ENCODE measurements at regions not wholly inside any gene's neighbourhood (a gene's known extent, or its start where the extent isn't known, plus 50 kb on each side); places are given as distances from the start of the nearest gene placed in this dataset.

GRCh38 chr5:5788793-5789192 lies 366.3 kb downstream of the ICE1 start:
- H2AFZ ChIP-seq (ENCODE audit: low read length), result no peak overlapping the region
- POLR2A ChIA-PET (ENCODE audit: unreplicated experiment), result no interaction called here

GRCh38 chr5:5787373-5787772 lies 364.9 kb downstream of the ICE1 start:
- BruUV-seq (replicated peaks), result no TSS peak
- POLR2A ChIA-PET (ENCODE audit: unreplicated experiment), result no interaction called here
- CTCF ChIA-PET, result no interaction called here

More at GRCh38 chr5:5788793-5789192, 366.3 kb downstream of the ICE1 start:
- CTCF ChIA-PET, result no interaction called here
- Histone ChIP-seq H3K4me3 (ENCODE audit: low read length) (no peak overlapping the region), H3K9me3 (ENCODE audit: low read length) (no peaks in the 10 kb centered on the region), H3K27me3 (ENCODE audit: low read length) (peaks cover 51% of the 10 kb centered on the region), H3K36me3 (ENCODE audit: low read depth, low read length) (no peaks in the 10 kb centered on the region), H3F3A (ENCODE audit: low read length, unreplicated experiment) (no peaks in the 10 kb centered on the region), H3K79me2 (ENCODE audit: low read length) (no peaks in the 10 kb centered on the region), H3K4me2 (ENCODE audit: low read length) (no peak overlapping the region), H4K20me1 (ENCODE audit: low read length) (no peaks in the 10 kb centered on the region), H3K9ac (ENCODE audit: low read length) (no peak overlapping the region), H3K9me2 (replicated peaks; ENCODE audit: low read length) (no peaks in the 10 kb centered on the region), H3K27ac (ENCODE audit: low read length) (no peak overlapping the region), H3K4me1 (ENCODE audit: insufficient read depth, low read length) (no peaks in the 10 kb centered on the region)
- no peak for DNase-seq
- no TSS peak for BruUV-seq (replicated peaks)
- intact Hi-C loops (cut with micrococcal nuclease), result no loop called here
- no peak for ATAC-seq
- no peak for TF ChIP-seq EZH2 (IDR thresholded peaks at IDR 0.05; ENCODE audit: low read length, unreplicated experiment)

GRCh38 chr5:5784101-5784500 lies 361.6 kb downstream of the ICE1 start:
- H3F3A ChIP-seq (ENCODE audit: low read length, unreplicated experiment), result no peaks in the 10 kb centered on the region
- POLR2A ChIA-PET (ENCODE audit: unreplicated experiment), result no interaction called here
- no peaks in the 10 kb centered on the region for H3K79me2 ChIP-seq (ENCODE audit: low read length)
- no peak overlapping the region for H3K9ac ChIP-seq (ENCODE audit: low read length)
- H2AFZ ChIP-seq (ENCODE audit: low read length), result no peak overlapping the region
- H3K9me2 ChIP-seq (replicated peaks; ENCODE audit: low read length), result no peaks in the 10 kb centered on the region
- H3K36me3 ChIP-seq (ENCODE audit: low read depth, low read length), result no peaks in the 10 kb centered on the region
- intact Hi-C loops (cut with micrococcal nuclease), result no loop called here
- no peak overlapping the region for H3K4me3 ChIP-seq (ENCODE audit: low read length)
- no TSS peak for BruUV-seq (replicated peaks)
- H4K20me1 ChIP-seq (ENCODE audit: low read length), result no peaks in the 10 kb centered on the region
- CTCF ChIA-PET, result no interaction called here
- no peak for DNase-seq
- peak overlapping the region; percentile 15 for H3K4me2 ChIP-seq (ENCODE audit: low read length)
- TF ChIP-seq CTCF (conservative IDR thresholded peaks at IDR 0.05; ENCODE audit: low read depth, low read length) (no peak), EZH2 (IDR thresholded peaks at IDR 0.05; ENCODE audit: low read length, unreplicated experiment) (no peak), EZH2phosphoT487 (IDR thresholded peaks at IDR 0.05; ENCODE audit: borderline replicate concordance, low read length) (no peak)
- no peak for ATAC-seq
- no peaks in the 10 kb centered on the region for H3K4me1 ChIP-seq (ENCODE audit: insufficient read depth, low read length)
- H3K27ac ChIP-seq (ENCODE audit: low read length), result no peak overlapping the region
- no peaks in the 10 kb centered on the region for H3K9me3 ChIP-seq (ENCODE audit: low read length)
- H3K27me3 ChIP-seq (ENCODE audit: low read length), result peaks cover 21% of the 10 kb centered on the region; the same call in 1 of the 2 replicates

More at GRCh38 chr5:5787373-5787772, 364.9 kb downstream of the ICE1 start:
- Histone ChIP-seq H3K36me3 (ENCODE audit: low read depth, low read length) (no peaks in the 10 kb centered on the region), H3K4me3 (ENCODE audit: low read length) (no peak overlapping the region), H3K4me1 (ENCODE audit: insufficient read depth, low read length) (no peaks in the 10 kb centered on the region), H3K27me3 (ENCODE audit: low read length) (peaks cover 39% of the 10 kb centered on the region), H3K4me2 (ENCODE audit: low read length) (no peak overlapping the region), H3F3A (ENCODE audit: low read length, unreplicated experiment) (no peaks in the 10 kb centered on the region), H3K9me2 (replicated peaks; ENCODE audit: low read length) (no peaks in the 10 kb centered on the region), H3K79me2 (ENCODE audit: low read length) (no peaks in the 10 kb centered on the region), H4K20me1 (ENCODE audit: low read length) (no peaks in the 10 kb centered on the region), H3K27ac (ENCODE audit: low read length) (no peak overlapping the region), H3K9ac (ENCODE audit: low read length) (no peak overlapping the region), H3K9me3 (ENCODE audit: low read length) (no peaks in the 10 kb centered on the region), H2AFZ (ENCODE audit: low read length) (no peak overlapping the region)
- no peak for DNase-seq
- intact Hi-C loops (cut with micrococcal nuclease), result no loop called here
- TF ChIP-seq CTCF (conservative IDR thresholded peaks at IDR 0.05; ENCODE audit: low read depth, low read length), result no peak
- TF ChIP-seq EZH2phosphoT487 (IDR thresholded peaks at IDR 0.05; ENCODE audit: borderline replicate concordance, low read length), result no peak
- no peak for TF ChIP-seq EZH2 (IDR thresholded peaks at IDR 0.05; ENCODE audit: low read length, unreplicated experiment)
- ATAC-seq, result no peak

Data from PC-3 (cell line).